ENCODE measurements at regions not wholly inside any gene's neighbourhood (a gene's known extent, or its start where the extent isn't known, plus 50 kb on each side); places are given as distances from the start of the nearest gene placed in this dataset.
"Not testable (repeated sequence)": the region's sequence is repeated elsewhere in the genome, so short reads cannot be mapped to it uniquely, and the experiment has no call there.

- DNase-seq = no peak
These were observed 473.5 kb downstream of the DNAH5 start for GRCh38 chr5:13470975-13471374.

DNA sequence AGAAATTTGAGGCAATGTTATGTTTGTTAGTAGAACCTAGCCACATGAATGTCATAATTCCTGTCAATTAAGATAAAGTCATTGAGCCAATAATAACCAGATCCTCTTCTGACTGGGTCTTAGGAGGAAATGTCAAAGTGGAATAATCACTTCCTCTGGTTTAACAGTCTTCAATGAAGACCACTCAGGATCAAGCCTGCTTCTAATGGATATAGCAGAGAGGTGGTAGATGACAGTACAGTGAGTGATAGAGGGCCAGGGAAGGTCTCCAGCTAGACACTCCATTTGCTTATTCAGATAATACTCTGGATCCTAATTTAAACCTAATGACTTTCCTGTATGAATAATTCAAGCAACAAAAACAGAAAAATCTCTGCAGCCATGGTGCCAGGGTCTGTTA is 474.2 kb downstream of the DNAH5 start:
- no peak for DNase-seq

- no peak for DNase-seq
These were observed 479.8 kb downstream of the DNAH5 start for GRCh38 chr5:13464532-13465193.

DNA sequence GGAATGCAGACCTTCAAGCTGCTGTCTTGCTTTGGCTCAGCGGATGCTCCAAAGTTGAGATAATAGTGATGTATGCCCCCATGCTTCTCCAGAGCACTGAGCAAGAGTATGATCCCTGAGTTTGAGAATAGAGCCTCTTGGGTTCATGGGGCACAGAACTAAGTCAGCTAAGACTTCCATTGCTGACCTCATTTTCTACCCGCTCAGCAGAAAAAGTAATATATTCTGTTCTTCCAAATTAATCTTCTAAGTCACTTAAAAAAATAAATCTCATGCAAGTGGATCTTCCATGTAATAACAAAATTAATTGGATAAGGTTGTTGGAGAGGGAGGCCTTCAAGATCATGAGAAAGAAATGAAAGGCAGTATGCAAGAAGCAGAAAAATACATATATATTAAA is 483.9 kb downstream of the DNAH5 start:
- DNase-seq = no peak

DNA sequence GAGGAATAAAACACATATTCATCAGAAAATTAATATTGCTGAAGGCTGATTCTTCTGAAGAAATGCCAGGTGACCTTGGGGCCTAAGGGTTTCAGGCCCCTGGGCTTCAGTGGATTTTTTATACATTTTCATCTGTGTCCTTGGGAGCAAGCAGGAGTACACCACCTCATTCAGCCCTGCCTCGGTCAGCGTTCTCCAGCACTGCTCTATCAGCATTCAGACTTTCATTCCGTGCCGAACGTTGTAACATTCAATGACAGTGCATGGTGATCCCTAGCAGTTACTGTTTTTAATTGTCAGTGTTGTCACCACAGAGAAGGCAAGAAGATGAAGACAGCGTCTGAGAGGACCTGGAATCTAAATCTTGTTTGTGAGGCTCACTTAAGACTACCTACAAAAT is 490.4 kb downstream of the DNAH5 start:
- no peak for DNase-seq

- DNase-seq = no peak
These were observed 495.6 kb downstream of the DNAH5 start for GRCh38 chr5:13448843-13449242.

DNA sequence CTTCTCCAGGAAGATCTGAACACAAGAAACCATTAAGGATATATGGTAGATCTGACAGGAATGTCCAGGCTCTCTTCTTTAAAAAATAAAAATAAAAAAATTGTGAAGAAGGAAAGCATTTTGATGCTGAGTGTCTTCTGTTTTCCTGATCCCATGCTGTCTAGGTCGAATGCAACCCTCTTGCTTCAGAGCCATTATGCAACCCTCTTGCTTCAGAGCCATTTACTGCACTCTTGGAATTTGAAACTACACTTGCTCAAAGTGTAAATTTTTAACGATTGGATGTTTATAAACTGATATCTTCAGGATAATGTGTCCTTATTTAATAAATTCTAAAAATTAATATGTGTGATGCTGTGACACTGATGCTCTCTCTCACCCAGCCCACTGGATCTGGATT is 505.1 kb downstream of the DNAH5 start:
- no peak for DNase-seq

DNA sequence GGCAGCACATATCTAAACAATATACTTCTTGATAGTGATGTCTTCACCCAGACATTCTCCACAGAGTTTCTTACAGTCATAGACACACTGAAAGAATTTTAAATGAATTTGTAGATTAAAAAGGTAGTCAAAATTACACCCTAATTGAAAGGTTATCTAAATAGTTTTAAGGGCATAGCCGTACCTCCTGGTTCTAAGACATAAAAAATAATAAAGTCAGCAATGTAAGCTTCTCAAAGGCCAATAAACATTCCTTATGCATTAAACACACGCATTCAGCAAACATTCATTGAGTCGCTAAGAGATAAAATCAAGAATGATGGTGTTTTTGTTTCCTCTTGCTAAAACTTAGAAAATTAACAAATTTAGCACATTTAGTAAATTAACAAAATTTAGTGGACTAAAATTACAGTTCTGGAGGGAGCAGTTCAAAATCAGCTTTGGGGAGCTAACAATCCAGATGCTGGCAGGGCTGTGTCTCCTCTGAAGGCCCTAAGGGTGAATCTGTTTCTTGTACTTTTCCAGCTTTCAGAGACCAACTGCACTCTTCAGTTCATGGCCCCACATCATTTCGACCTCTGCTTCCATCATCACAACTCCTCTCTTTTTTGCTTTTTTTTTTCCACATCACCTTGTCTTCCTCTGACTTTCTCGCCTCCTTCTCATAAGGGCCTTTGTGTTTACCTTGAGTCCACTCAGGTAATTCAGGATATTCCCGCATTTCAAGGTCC is 516.5 kb downstream of the DNAH5 start:
- DNase-seq = no peak

- peak; percentile 56 for DNase-seq
These were observed 532.4 kb downstream of the DNAH5 start for GRCh38 chr5:13412040-13412595.

GRCh38 chr5:13408616-13409015 is 535.9 kb downstream of the DNAH5 start:
- no peak for DNase-seq

DNA sequence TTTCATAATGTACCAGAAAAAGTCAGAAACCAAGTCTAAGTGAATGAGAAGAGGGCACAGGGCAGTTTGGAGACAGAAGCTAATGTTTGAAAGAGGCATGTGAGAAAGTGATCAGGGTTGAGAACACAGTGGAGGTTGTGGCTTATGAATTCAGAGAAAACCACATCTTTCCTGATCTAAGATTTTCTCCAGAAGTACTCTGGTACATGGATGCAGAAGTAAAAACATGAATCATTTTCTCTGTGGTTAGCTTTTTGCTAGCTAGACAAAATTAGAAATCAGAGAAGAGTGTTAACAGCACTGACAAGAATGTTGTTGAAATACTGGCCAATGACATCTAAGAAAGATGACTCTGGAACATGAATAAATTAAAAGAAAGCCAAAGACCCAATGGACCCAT is 541.1 kb downstream of the DNAH5 start:
- no peak for DNase-seq

GRCh38 chr5:13385066-13385465 is 559.4 kb downstream of the DNAH5 start:
- DNase-seq = no peak

GRCh38 chr5:13382232-13382631 is 562.3 kb downstream of the DNAH5 start:
- DNase-seq = no peak

DNA sequence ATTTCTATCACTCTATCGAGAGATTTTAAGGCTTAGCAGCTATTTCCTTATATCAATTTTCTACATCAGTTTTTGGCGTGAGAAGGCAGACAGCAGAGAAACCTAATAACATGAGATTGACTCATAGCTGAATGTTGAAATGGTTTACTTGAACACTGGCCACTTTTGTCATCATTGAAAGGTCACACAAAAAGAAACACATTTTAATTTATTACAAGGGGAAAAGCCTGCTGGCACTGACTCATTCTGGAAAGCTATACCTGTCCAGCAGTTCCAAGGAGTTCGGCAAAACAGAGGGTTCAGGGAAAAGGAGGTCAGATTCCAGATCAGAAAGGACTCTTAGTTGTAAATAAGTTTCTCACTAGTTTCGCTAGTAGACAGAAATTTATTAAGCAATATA is 566.4 kb downstream of the DNAH5 start:
- no peak for DNase-seq

DNA sequence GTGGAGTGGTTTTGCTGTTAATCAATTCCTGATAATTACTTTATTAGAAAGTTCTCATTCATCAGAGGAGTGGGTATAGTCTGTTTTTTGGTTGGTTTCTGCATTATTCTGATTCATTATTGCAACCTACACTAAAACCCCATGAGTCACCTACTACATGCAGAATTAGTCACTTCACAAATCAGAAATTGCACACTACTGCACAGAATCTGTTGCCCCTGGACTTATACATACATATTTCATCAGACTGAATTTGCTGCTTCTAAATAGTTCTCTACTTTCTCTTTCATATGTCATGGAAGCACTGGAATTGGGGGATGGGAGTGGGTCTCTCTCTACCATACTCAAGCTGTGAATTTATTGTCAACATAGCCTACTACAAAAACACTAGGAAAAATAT is 585.1 kb downstream of the DNAH5 start:
- no peak for DNase-seq

- no peak for DNase-seq
These were observed 586.1 kb downstream of the DNAH5 start for GRCh38 chr5:13358342-13358741.

- no peak for DNase-seq
These were observed 586.6 kb downstream of the DNAH5 start for GRCh38 chr5:13357929-13358328.

- no peak for DNase-seq
These were observed 588.3 kb downstream of the DNAH5 start for GRCh38 chr5:13356226-13356625.

GRCh38 chr5:13354611-13355010 is 589.9 kb downstream of the DNAH5 start:
- DNase-seq = no peak

- DNase-seq = no peak
These were observed 593.7 kb downstream of the DNAH5 start for GRCh38 chr5:13350767-13351166.

DNA sequence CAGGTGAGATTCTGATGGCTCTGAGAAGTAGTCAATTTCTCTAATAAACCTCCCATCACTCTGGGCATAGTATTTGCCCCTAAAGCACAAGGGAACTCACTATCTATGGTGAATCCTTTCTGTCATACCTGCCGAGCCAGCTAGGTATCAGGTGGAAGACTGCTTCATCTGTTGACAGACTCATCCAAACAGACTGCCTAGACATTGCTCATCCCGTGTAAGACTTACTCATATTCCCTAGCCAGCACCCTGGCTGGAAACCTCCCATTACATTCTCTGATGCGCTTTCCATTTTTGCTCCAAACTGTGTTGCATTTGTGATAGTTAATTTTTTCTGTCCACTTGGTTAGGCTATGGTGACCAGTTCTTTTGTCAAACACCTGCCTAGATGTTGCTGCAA is 595.9 kb downstream of the DNAH5 start:
- DNase-seq = no peak

GRCh38 chr5:13346401-13346800 is 598.1 kb downstream of the DNAH5 start:
- DNase-seq = no peak

DNA sequence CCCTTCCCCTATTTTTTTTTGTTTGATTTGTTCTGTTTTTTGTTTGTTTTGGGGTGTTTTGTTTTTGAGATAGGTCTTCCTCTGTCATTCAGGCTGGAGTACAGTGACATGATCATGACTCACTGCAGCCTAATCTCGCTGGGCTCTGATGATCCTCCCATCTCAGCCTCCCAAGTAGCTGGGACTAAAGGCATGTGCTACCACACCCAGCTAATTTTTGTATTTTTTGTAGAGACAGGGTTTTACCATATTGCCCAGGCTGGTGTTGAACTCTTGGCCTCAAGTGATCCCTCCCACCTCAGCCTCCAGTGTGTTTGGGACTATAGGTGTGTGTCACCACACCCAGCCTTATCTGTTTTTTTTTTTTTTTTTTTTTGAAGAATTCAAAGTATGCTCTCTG is 605.4 kb downstream of the DNAH5 start:
- no peak for DNase-seq

DNA sequence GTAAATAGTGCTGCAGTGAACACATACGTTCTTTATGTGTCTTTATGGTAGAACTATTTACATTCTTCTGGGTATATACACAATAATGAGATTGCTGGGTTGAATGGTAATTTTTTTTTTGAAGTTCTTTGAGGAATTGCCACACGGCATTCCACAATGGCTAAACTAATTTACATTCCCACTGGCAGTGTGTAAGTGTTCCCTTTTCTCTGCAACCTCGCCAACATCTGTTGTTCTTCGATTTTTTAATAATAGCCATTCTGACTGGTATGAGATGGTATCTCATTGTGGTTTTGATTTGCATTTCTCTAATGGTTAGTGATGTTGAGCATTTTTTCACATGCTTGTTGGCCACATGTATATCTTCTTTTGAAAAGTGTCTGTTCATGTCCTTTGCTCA is 609.5 kb downstream of the DNAH5 start:
- not testable (repeated sequence) for DNase-seq

GRCh38 chr5:13331585-13331984 is 612.9 kb downstream of the DNAH5 start:
- no peak for DNase-seq

All from NCI-H69 (cell line).